ENCODE measurements at regions not wholly inside any gene's neighbourhood (a gene's known extent, or its start where the extent isn't known, plus 50 kb on each side); places are given as distances from the start of the nearest gene placed in this dataset.

- Mint-ChIP-seq H3K4me3 (no peak overlapping the region), H3K9me3 (peaks cover 0 to 1% (median 0%) of the 10 kb centered on the region in 6 donors), H3K4me1 (no peaks in the 10 kb centered on the region), H3K27ac (no peak overlapping the region), H3K27me3 (ENCODE audit: low read depth in 3 of 3) (peaks cover 0 to 2% (median 0%) of the 10 kb centered on the region in 3 donors), H3K36me3 (no peaks in the 10 kb centered on the region)
- DNase-seq: no peak
These were observed 264.0 kb downstream of the ARL4A start for GRCh38 chr7:12951397-12951801.

GRCh38 chr7:12954380-12955033 is 267.1 kb downstream of the ARL4A start:
- H3K4me3 Mint-ChIP-seq: no peak overlapping the region
- H3K9me3 Mint-ChIP-seq: peaks cover 0 to 2% (median 0%) of the 10 kb centered on the region in 6 donors
- peaks cover 0 to 2% (median 2%) of the 10 kb centered on the region in 3 donors for H3K27me3 Mint-ChIP-seq (ENCODE audit: low read depth in 3 of 3)
- no peak for DNase-seq
- no peak overlapping the region for H3K27ac Mint-ChIP-seq
- no peaks in the 10 kb centered on the region for H3K36me3 Mint-ChIP-seq
- no peaks in the 10 kb centered on the region for H3K4me1 Mint-ChIP-seq

GRCh38 chr7:12957487-12957886 is 270.1 kb downstream of the ARL4A start:
- no peak for DNase-seq
- no peak overlapping the region for H3K4me3 Mint-ChIP-seq

GRCh38 chr7:12961910-12962480 is 274.6 kb downstream of the ARL4A start:
- Mint-ChIP-seq H3K9me3 (peaks cover 0 to 7% (median 3%) of the 10 kb centered on the region in 6 donors), H3K4me1 (no peaks in the 10 kb centered on the region), H3K36me3 (no peaks in the 10 kb centered on the region), H3K4me3 (no peak overlapping the region), H3K27ac (no peak overlapping the region), H3K27me3 (ENCODE audit: low read depth in 3 of 3) (peaks cover 2 to 8% (median 3%) of the 10 kb centered on the region in 3 donors)
- DNase-seq: no peak

More at GRCh38 chr7:12957487-12957886, 270.1 kb downstream of the ARL4A start:
- Mint-ChIP-seq H3K27me3 (ENCODE audit: low read depth in 3 of 3) (peaks cover 0 to 2% (median 2%) of the 10 kb centered on the region in 3 donors), H3K36me3 (no peaks in the 10 kb centered on the region), H3K27ac (no peak overlapping the region), H3K9me3 (peaks cover 0 to 2% (median 0%) of the 10 kb centered on the region in 6 donors), H3K4me1 (no peaks in the 10 kb centered on the region)

GRCh38 chr7:12963435-12963834 is 276.0 kb downstream of the ARL4A start:
- H3K4me1 Mint-ChIP-seq: no peaks in the 10 kb centered on the region
- H3K27me3 Mint-ChIP-seq (ENCODE audit: low read depth in 3 of 3): peaks cover 3 to 8% (median 3%) of the 10 kb centered on the region in 3 donors
- H3K27ac Mint-ChIP-seq: no peak overlapping the region
- H3K36me3 Mint-ChIP-seq: no peaks in the 10 kb centered on the region
- peaks cover 0 to 7% (median 1%) of the 10 kb centered on the region in 6 donors for H3K9me3 Mint-ChIP-seq
- H3K4me3 Mint-ChIP-seq: no peak overlapping the region
- no peak for DNase-seq

GRCh38 chr7:12964836-12965235 is 277.4 kb downstream of the ARL4A start:
- no peak overlapping the region for H3K27ac Mint-ChIP-seq
- H3K36me3 Mint-ChIP-seq: no peaks in the 10 kb centered on the region
- no peaks in the 10 kb centered on the region for H3K4me1 Mint-ChIP-seq
- no peak overlapping the region for H3K4me3 Mint-ChIP-seq
- no peak for DNase-seq
- peaks cover 3 to 6% (median 3%) of the 10 kb centered on the region in 3 donors for H3K27me3 Mint-ChIP-seq (ENCODE audit: low read depth in 3 of 3)
- H3K9me3 Mint-ChIP-seq: peaks cover 0 to 7% (median 1%) of the 10 kb centered on the region in 6 donors

GRCh38 chr7:12965767-12966166 is 278.3 kb downstream of the ARL4A start:
- H3K4me1 Mint-ChIP-seq: no peaks in the 10 kb centered on the region
- H3K9me3 Mint-ChIP-seq: peaks cover 0 to 7% (median 1%) of the 10 kb centered on the region in 6 donors
- H3K27me3 Mint-ChIP-seq (ENCODE audit: low read depth in 3 of 3): peaks cover 3 to 6% (median 3%) of the 10 kb centered on the region in 3 donors
- DNase-seq: no peak
- H3K4me3 Mint-ChIP-seq: no peak overlapping the region
- H3K27ac Mint-ChIP-seq: no peak overlapping the region
- H3K36me3 Mint-ChIP-seq: no peaks in the 10 kb centered on the region

GRCh38 chr7:12967322-12967721 is 279.9 kb downstream of the ARL4A start:
- peaks cover 0 to 12% (median 1%) of the 10 kb centered on the region in 6 donors for H3K9me3 Mint-ChIP-seq
- H3K27ac Mint-ChIP-seq: no peak overlapping the region
- peaks cover 3 to 6% (median 3%) of the 10 kb centered on the region in 3 donors for H3K27me3 Mint-ChIP-seq (ENCODE audit: low read depth in 3 of 3)
- no peak for DNase-seq
- H3K4me1 Mint-ChIP-seq: no peaks in the 10 kb centered on the region
- H3K4me3 Mint-ChIP-seq: no peak overlapping the region
- H3K36me3 Mint-ChIP-seq: no peaks in the 10 kb centered on the region

GRCh38 chr7:12968836-12969422 is 281.5 kb downstream of the ARL4A start:
- H3K27ac Mint-ChIP-seq: no peak overlapping the region
- no peaks in the 10 kb centered on the region for H3K36me3 Mint-ChIP-seq
- H3K27me3 Mint-ChIP-seq (ENCODE audit: low read depth in 3 of 3): peaks cover 3% of the 10 kb centered on the region in 3 donors
- H3K4me3 Mint-ChIP-seq: no peak overlapping the region
- peaks cover 0 to 12% (median 2%) of the 10 kb centered on the region in 6 donors for H3K9me3 Mint-ChIP-seq
- H3K4me1 Mint-ChIP-seq: no peaks in the 10 kb centered on the region
- DNase-seq: no peak

GRCh38 chr7:12970626-12971025 is 283.2 kb downstream of the ARL4A start:
- H3K4me1 Mint-ChIP-seq: no peaks in the 10 kb centered on the region
- H3K27me3 Mint-ChIP-seq (ENCODE audit: low read depth in 3 of 3): peaks cover 0 to 2% (median 1%) of the 10 kb centered on the region in 3 donors
- H3K4me3 Mint-ChIP-seq: no peak overlapping the region
- H3K27ac Mint-ChIP-seq: no peak overlapping the region
- peaks cover 0 to 4% (median under 1%) of the 10 kb centered on the region in 6 donors for H3K9me3 Mint-ChIP-seq
- H3K36me3 Mint-ChIP-seq: no peaks in the 10 kb centered on the region
- DNase-seq: no peak

- H3K27me3 Mint-ChIP-seq (ENCODE audit: low read depth in 3 of 3): peaks cover 0 to 1% (median 0%) of the 10 kb centered on the region in 3 donors
- DNase-seq: no peak
- no peaks in the 10 kb centered on the region for H3K36me3 Mint-ChIP-seq
- no peak overlapping the region for H3K4me3 Mint-ChIP-seq
- no peak overlapping the region for H3K27ac Mint-ChIP-seq
- H3K4me1 Mint-ChIP-seq: no peaks in the 10 kb centered on the region
- peaks cover 0 to 13% (median under 1%) of the 10 kb centered on the region in 6 donors for H3K9me3 Mint-ChIP-seq
These were observed 287.2 kb downstream of the ARL4A start for GRCh38 chr7:12974451-12975166.

GRCh38 chr7:12975412-12975811 is 288.0 kb downstream of the ARL4A start:
- Mint-ChIP-seq H3K27me3 (ENCODE audit: low read depth in 3 of 3) (peaks cover 0 to 1% (median 0%) of the 10 kb centered on the region in 3 donors), H3K36me3 (no peaks in the 10 kb centered on the region), H3K9me3 (peaks cover 0 to 13% (median 0%) of the 10 kb centered on the region in 6 donors), H3K27ac (no peak overlapping the region), H3K4me1 (no peaks in the 10 kb centered on the region), H3K4me3 (no peak overlapping the region)
- no peak for DNase-seq

GRCh38 chr7:12979181-12979580 is 291.7 kb downstream of the ARL4A start:
- no peak for DNase-seq
- Mint-ChIP-seq H3K27me3 (ENCODE audit: low read depth in 3 of 3) (peaks cover 0 to 3% (median 1%) of the 10 kb centered on the region in 3 donors), H3K4me1 (no peaks in the 10 kb centered on the region), H3K4me3 (no peak overlapping the region), H3K36me3 (no peaks in the 10 kb centered on the region), H3K27ac (no peak overlapping the region), H3K9me3 (peaks cover 0 to 9% (median 0%) of the 10 kb centered on the region in 6 donors)

GRCh38 chr7:12982178-12982577 is 294.7 kb downstream of the ARL4A start:
- H3K27ac Mint-ChIP-seq: no peak overlapping the region
- H3K27me3 Mint-ChIP-seq (ENCODE audit: low read depth in 3 of 3): peaks cover 0 to 3% (median 0%) of the 10 kb centered on the region in 3 donors
- no peaks in the 10 kb centered on the region for H3K36me3 Mint-ChIP-seq
- no peak for DNase-seq
- H3K4me3 Mint-ChIP-seq: no peak overlapping the region
- peaks cover 0 to 6% (median 0%) of the 10 kb centered on the region in 6 donors for H3K9me3 Mint-ChIP-seq
- H3K4me1 Mint-ChIP-seq: no peaks in the 10 kb centered on the region
